Hepatocyte (in vitro differentiated cells): ENCODE measurements at regions not wholly inside any gene's neighbourhood (a gene's known extent, or its start where the extent isn't known, plus 50 kb on each side); places are given as distances from the start of the nearest gene placed in this dataset.

ENCODE experiments used
- DNase-seq: peaks from one replicate; pipeline ENCODE4 v3.0.0-alpha.2; 2016; ENCODE audit warnings: low spot score
- H2AFZ ChIP-seq: fragments of 200-600 bp; sonication (generic); 2 replicates; pipeline ENCODE4 v1.6.0; 2016; ENCODE audit warnings: antibody characterized with exemption, mild to moderate bottlenecking
- H3K27ac ChIP-seq: fragments of 200-600 bp; sonication (generic); 2 replicates; pipeline ENCODE4 v1.5.1; 2016; ENCODE audit warnings: mild to moderate bottlenecking
- H3K27me3 ChIP-seq: fragments of 200-600 bp; sonication (generic); 2 replicates; pipeline ENCODE4 v1.6.1; 2016
- H3K36me3 ChIP-seq: fragments of 200-600 bp; sonication (generic); replicated peaks from 2 replicates; pipeline ENCODE4 v1.5.1; 2016; ENCODE audit warnings: low read depth; ENCODE audit not compliant: insufficient read depth
- H3K4me1 ChIP-seq: fragments of 200-600 bp; sonication (generic); 2 replicates; pipeline ENCODE4 v1.5.1; 2016; ENCODE audit warnings: mild to moderate bottlenecking, moderate library complexity; ENCODE audit not compliant: insufficient read depth
- H3K4me2 ChIP-seq: fragments of 200-600 bp; sonication (generic); 2 replicates; pipeline ENCODE4 v1.6.0; 2016
- H3K4me3 ChIP-seq: fragments of 200-600 bp; sonication (generic); 2 replicates; pipeline ENCODE4 v1.5.1; 2016; ENCODE audit warnings: mild to moderate bottlenecking
- H3K79me2 ChIP-seq: fragments of 200-600 bp; sonication (generic); 2 replicates; pipeline ENCODE4 v1.6.0; 2017; ENCODE audit warnings: mild to moderate bottlenecking
- H3K9me2 ChIP-seq: fragments of 200-600 bp; sonication (generic); replicated peaks from 2 replicates; pipeline ENCODE4 v1.6.0; 2017; ENCODE audit warnings: mild to moderate bottlenecking; ENCODE audit not compliant: insufficient read depth
- H3K9me3 ChIP-seq: fragments of 200-600 bp; sonication (generic); 2 replicates; pipeline ENCODE4 v1.5.1; 2016; ENCODE audit warnings: low read depth, mild to moderate bottlenecking
- H4K20me1 ChIP-seq: fragments of 200-600 bp; sonication (generic); 2 replicates; pipeline ENCODE4 v1.6.0; 2016; ENCODE audit warnings: mild to moderate bottlenecking; ENCODE audit not compliant: insufficient read depth, poor library complexity, severe bottlenecking
- EZH2 ChIP-seq: fragments of 200-600 bp; sonication (generic); IDR thresholded peaks from 2 replicates; pipeline ENCODE4 v1.6.1; 2016; ENCODE audit warnings: antibody characterized with exemption, mild to moderate bottlenecking, borderline replicate concordance
- EZH2phosphoT487 ChIP-seq: fragments of 200-600 bp; sonication (generic); IDR thresholded peaks from one replicate; pipeline ENCODE4 v1.6.1; 2018; ENCODE audit warnings: antibody characterized with exemption, mild to moderate bottlenecking, low read depth, moderate library complexity; ENCODE audit not compliant: unreplicated experiment, severe bottlenecking
- whole genome bisulfite sequencing: methylation state at CpG from one replicate; pipeline ENCODE4 v1.1.6; 2016; ENCODE audit warnings: low lambda C conversion rate; ENCODE audit errors: missing lambda C conversion rate; 5-methylcytosine and 5-hydroxymethylcytosine counted together
- TF ChIP-seq, protein P1 (sequence below): fragments of 200-600 bp; sonication (generic); IDR thresholded peaks from 2 replicates; pipeline ENCODE4 v1.5.1; 2016; ENCODE audit warnings: antibody characterized with exemption, mild to moderate bottlenecking; ENCODE audit not compliant: poor library complexity

DNA sequence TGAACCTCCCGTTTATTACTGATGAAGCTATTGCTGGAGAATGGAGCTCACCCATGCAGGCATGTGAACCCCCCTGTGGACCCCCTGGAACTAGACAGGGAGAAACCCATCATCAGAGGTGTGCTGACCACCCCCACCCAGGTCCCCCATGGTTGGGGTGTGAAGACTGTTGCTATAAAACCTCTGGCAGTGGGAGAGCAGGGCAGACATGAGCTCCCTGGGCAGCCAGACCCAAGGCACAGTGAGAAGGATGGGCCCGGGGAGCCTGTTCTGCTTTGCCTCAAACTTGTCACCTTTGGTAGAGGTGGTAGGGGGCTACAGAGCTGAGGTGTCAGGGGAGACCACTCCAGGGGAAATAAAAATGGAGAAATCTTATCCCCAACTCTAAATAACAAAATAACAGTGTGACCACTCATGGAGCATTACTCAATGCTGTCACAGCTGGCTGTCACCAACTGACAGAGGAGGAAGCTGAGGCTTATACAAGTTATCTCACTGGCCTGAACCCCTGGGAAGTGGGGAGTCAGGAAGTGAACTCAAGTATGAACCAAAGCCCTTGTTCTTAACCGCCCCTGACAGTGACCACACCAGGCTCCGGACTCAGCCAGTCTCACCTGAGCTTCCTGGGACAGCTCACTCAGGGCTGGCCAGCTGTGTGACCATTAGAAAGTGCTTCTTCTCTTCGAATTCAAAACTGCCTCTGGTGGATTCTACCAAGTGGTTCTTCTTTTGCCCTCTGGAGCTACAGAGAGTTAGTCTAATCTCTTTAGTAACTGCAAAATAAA, 698.8 kb downstream of the MATN1 start:
- no peaks in the 10 kb centered on the region for H3K9me3 ChIP-seq
- no peak for TF ChIP-seq EZH2phosphoT487
- TF ChIP-seq EZH2 = no peak
- TF ChIP-seq, protein P1, sequence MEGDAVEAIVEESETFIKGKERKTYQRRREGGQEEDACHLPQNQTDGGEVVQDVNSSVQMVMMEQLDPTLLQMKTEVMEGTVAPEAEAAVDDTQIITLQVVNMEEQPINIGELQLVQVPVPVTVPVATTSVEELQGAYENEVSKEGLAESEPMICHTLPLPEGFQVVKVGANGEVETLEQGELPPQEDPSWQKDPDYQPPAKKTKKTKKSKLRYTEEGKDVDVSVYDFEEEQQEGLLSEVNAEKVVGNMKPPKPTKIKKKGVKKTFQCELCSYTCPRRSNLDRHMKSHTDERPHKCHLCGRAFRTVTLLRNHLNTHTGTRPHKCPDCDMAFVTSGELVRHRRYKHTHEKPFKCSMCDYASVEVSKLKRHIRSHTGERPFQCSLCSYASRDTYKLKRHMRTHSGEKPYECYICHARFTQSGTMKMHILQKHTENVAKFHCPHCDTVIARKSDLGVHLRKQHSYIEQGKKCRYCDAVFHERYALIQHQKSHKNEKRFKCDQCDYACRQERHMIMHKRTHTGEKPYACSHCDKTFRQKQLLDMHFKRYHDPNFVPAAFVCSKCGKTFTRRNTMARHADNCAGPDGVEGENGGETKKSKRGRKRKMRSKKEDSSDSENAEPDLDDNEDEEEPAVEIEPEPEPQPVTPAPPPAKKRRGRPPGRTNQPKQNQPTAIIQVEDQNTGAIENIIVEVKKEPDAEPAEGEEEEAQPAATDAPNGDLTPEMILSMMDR = no peak
- H3K4me1 ChIP-seq = no peaks in the 10 kb centered on the region
- no peaks in the 10 kb centered on the region for H3K27me3 ChIP-seq
- 82% methylated on average over 5 of the region's 5 CpGs for WGBS
- no peaks in the 10 kb centered on the region for H3K79me2 ChIP-seq
- no peaks in the 10 kb centered on the region for H4K20me1 ChIP-seq
- H3K4me2 ChIP-seq = no peak overlapping the region
- H3K9me2 ChIP-seq = no peaks in the 10 kb centered on the region
- no peak overlapping the region for H3K4me3 ChIP-seq
- H3K27ac ChIP-seq = no peak overlapping the region
- H3K36me3 ChIP-seq = no peaks in the 10 kb centered on the region
- H2AFZ ChIP-seq = no peak overlapping the region
- no peak for DNase-seq

DNA sequence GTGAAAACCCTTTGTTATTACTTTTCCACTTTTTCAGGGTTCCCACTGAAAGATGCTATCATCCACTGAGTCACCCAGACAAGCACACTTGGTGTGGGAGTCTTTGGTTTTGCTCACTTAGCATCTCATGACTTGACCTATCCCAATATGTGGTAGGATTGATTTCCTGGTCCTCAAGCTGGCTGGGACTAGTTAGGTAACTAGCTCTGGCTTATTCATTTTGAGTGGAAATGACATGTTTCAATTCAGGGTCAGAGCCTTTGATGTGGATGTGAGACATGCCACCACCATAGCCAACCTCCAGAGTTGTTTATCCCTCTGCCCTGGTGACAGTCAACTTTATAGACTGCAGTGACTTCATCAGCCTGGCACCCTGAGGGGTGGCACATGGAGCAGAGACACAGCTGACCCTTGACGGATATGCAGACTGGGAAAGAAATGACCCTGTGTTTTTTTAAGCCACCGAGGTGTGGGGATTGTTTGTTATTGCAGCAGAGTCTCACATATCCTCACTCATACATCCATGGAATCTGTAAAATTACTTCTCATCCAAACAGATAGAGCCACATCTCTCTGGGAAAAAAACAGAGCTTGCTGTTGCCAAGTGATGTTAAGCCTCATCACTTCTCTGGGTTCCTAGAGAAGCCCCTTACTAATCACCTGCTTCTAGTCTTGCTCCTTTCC, 699.9 kb downstream of the MATN1 start:
- no peak for DNase-seq
- Histone ChIP-seq H2AFZ (no peak overlapping the region), H3K79me2 (no peaks in the 10 kb centered on the region), H3K4me2 (no peak overlapping the region), H3K36me3 (no peaks in the 10 kb centered on the region), H3K4me3 (no peak overlapping the region), H3K27ac (no peak overlapping the region), H3K27me3 (no peaks in the 10 kb centered on the region), H3K9me3 (no peaks in the 10 kb centered on the region), H3K9me2 (no peaks in the 10 kb centered on the region), H4K20me1 (no peaks in the 10 kb centered on the region), H3K4me1 (no peaks in the 10 kb centered on the region)
- TF ChIP-seq EZH2 (no peak), EZH2phosphoT487 (no peak)
- TF ChIP-seq, protein P1 = no peak
- 89% methylated on average over 2 of the region's 2 CpGs for WGBS

DNA sequence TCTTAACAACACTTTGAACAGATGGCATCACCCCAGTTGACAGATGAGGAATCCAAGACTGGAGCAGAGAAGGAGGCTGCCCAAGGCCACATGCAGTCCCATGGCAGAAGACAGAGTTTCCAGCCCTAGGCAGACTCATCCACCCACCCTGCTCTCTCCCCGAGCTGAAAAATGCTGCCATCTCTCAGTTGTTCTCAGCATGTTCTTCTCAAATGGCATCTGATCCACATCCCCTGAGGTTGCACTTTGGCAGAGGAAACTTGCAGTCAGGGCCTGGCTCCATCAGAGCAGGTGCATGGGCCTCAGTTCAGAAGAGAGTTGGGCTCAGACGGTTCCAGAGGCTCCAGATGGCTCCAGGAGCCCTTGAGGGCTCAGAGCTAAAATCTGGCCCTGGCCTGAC, 709.4 kb downstream of the MATN1 start:
- H3K27me3 ChIP-seq = no peaks in the 10 kb centered on the region
- WGBS = 57% methylated on average over 2 of the region's 2 CpGs
- no peaks in the 10 kb centered on the region for H3K9me2 ChIP-seq
- H3K9me3 ChIP-seq = no peaks in the 10 kb centered on the region
- no peak overlapping the region for H3K4me2 ChIP-seq
- no peak overlapping the region for H3K4me3 ChIP-seq
- no peak overlapping the region for H2AFZ ChIP-seq
- no peak overlapping the region for H3K27ac ChIP-seq
- no peak for TF ChIP-seq EZH2
- TF ChIP-seq, protein P1 = no peak
- TF ChIP-seq EZH2phosphoT487 = no peak
- H3K36me3 ChIP-seq = no peaks in the 10 kb centered on the region
- no peak for DNase-seq
- no peaks in the 10 kb centered on the region for H3K79me2 ChIP-seq
- H4K20me1 ChIP-seq = no peaks in the 10 kb centered on the region
- no peaks in the 10 kb centered on the region for H3K4me1 ChIP-seq
